ENCODE measurements at regions not wholly inside any gene's neighbourhood (a gene's known extent, or its start where the extent isn't known, plus 50 kb on each side); places are given as distances from the start of the nearest gene placed in this dataset.

- TF ChIP-seq PBX3 (IDR thresholded peaks at IDR 0.05) (no peak), RAD21 (conservative IDR thresholded peaks at IDR 0.05 in 1 of 2, IDR thresholded peaks at IDR 0.05 in 1 of 2) (no peak), HEYL (CRISPR knock-in tag; IDR thresholded peaks at IDR 0.05) (no peak), CTCF (IDR thresholded peaks at IDR 0.05) (no peak), ESRRA (IDR thresholded peaks at IDR 0.05; ENCODE audit: borderline replicate concordance, low read length) (no peak), ELK1 (IDR thresholded peaks at IDR 0.05; ENCODE audit: low read depth, low read length) (no peak), POLR2A (IDR thresholded peaks at IDR 0.05; ENCODE audit: low read length) (no peak), ZFP36 (IDR thresholded peaks at IDR 0.05; ENCODE audit: borderline replicate concordance, partially characterized antibody) (no peak)
Observed at GRCh38 chr9:115867326-115867725, 286.3 kb upstream of the PAPPA start.
